NCI-H2196 (cell line): ENCODE measurements at regions not wholly inside any gene's neighbourhood (a gene's known extent, or its start where the extent isn't known, plus 50 kb on each side); places are given as distances from the start of the nearest gene placed in this dataset.
"Not testable (repeated sequence)": the region's sequence is repeated elsewhere in the genome, so short reads cannot be mapped to it uniquely, and the experiment has no call there.

ENCODE experiments used
- DNase-seq: peaks from one replicate; lab custom pipeline; 2025; ENCODE audit not compliant: unreplicated experiment; lab: John Stamatoyannopoulos, UW

- no peak for DNase-seq
These were observed 61.8 kb downstream of the SDR9C7 start for GRCh38 chr12:56872366-56872765.

- DNase-seq = no peak
These were observed 67.0 kb downstream of the SDR9C7 start for GRCh38 chr12:56867216-56867615.

DNA sequence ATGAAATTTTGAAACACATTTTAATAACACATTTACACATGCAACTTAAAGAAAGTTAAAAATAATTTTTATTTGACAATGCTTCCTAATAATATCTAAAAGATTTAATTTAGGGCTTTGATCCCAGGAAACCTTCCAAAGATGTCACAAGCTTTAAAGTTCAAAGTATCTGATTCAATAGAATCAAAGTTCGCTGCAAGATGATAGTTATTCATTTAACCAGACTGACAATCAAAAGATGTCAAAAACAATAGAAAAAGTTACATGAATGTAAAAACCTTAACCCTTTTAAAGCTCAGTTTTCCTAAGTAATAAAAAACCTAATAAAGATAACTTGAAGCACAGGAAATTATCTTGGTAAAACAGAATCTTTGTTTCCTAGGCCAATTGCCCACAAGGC lies 67.7 kb downstream of the SDR9C7 start:
- no peak for DNase-seq

GRCh38 chr12:56864318-56864717 lies 69.9 kb downstream of the SDR9C7 start:
- no peak for DNase-seq

GRCh38 chr12:56863789-56864188 lies 70.4 kb downstream of the SDR9C7 start:
- no peak for DNase-seq

DNA sequence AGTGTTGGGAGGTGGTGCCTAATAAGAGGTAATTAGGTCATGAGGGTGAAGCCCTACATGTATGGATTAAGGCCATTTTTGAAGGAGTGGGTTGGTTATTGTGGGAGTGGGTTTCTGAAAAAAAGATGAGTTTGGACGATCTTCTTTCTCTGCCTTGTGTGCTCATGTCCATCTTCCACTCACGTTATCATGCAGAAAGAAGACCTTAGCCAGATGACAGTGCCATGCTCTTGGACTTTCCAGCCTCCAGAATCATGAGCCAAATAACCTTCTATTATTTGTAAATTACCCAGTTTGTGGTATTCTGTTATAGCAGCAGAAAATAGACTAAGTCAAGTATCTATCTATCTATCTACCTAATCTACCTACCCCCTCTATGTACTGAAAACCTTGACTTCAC lies 71.9 kb downstream of the SDR9C7 start:
- DNase-seq = no peak

- DNase-seq = not testable (repeated sequence)
These were observed 80.7 kb downstream of the SDR9C7 start for GRCh38 chr12:56853392-56853978.

DNA sequence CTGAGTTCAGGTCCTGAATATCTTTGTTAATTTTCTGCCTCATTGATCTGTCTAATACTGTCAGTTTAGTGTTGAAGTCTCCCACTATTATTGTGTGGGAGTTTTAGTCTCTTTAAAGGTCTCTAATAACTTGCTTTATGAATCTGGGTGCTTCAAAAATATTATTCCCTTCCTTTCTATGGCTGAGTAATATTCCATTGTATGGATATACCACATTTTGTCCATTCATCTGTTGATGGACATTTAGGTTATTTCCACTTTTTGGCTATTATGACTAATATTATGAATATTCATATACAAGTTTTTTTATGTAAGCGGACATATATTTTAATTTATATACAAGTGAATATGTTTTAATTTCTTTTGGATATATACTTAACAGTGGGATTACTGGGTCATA lies 82.7 kb downstream of the SDR9C7 start:
- DNase-seq = no peak

DNA sequence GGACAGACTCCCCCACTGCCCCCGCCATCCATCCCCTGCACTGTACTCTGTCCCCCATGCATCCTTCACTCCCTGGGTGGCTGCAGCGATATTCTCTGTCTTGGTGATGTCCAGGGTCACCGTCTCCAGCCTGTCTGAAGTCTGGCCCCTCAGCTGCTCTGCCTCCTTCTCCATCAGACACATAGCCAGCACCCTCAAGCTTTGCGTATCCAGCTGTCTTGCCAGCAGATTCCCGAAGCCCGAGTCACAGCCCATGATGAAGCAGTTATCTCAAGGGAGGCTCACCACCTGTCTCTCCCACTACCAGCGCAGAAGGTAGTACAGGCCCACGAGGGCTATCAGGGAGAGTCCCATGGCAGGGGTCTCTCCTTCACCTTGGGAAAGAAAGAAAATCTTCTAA lies 77.8 kb downstream of the HSD17B6 start:
- peak; percentile 2 for DNase-seq

GRCh38 chr12:56839915-56840325 lies 76.8 kb downstream of the HSD17B6 start:
- peak; percentile 19 for DNase-seq

GRCh38 chr12:56839489-56839848 lies 76.3 kb downstream of the HSD17B6 start:
- DNase-seq = no peak

DNA sequence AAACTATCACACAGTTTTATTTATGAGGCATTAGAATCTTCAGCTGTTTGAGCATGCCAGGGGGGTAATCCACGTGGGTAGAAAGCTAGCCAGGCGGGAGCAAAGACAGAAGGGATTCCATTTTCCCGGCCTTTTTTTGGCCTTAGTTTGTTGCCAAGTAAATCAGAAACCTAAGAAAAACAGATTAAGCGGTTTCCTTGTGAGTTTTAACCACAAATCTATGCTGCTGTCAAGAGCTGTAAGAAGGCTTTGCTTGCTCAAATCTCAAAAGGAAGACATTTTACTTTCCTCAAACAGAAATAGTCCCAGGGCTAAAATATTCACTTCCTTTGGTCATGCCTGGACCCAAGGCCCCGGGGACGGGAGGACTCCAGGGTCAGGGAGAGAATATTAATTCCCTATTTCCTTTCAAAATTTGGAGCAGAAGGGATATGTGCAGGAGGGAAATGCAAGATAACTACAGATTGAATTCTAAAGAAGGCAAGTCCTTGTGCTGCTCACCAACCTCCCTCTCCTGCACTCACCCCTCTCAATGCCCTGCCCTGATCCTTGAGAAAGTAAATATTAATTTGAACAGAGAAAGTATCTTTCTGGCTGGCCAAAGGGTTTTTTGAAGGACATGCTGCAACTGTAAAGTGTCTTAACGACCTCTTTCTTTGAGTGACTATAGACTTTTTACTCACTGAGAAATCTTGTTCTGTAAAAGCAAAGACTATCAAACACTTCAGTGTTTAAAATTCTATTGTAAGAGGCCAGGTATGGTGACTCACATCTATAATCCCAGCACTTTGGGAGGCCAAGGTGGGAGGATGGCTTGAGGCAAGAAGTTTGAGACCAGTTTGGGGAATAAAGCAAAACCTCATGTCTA lies 75.7 kb downstream of the HSD17B6 start:
- DNase-seq = no peak
